GM12878 (cell line): ENCODE measurements at regions not wholly inside any gene's neighbourhood (a gene's known extent, or its start where the extent isn't known, plus 50 kb on each side); places are given as distances from the start of the nearest gene placed in this dataset.

Experiments used
- ATAC-seq: fragments of 200-7000 bp; cut with Tn5 transposase; 3 replicates; pipeline ENCODE4 v1.9.1; 2020; ENCODE audit warnings: mild to moderate bottlenecking, moderate library complexity
- BruUV-seq: library from RNA; stranded (reverse); fragments of 400-500 nt; replicated peaks from 2 replicates; lab custom pipeline; 2021; lab: Mats Ljungman, UMichigan
- CTCF ChIA-PET: fragments of 300-600 bp; sonication (Branson Sonifier 250); formaldehyde crosslinking; extraction: SDS; loops from one replicate; lab custom pipeline; 2021; ENCODE audit warnings: inconsistent platforms; lab: Yijun Ruan, JAX
- POLR2A ChIA-PET: fragments of 350-600 bp; formaldehyde crosslinking; extraction: SDS; loops from one replicate; lab custom pipeline; 2021; ENCODE audit warnings: inconsistent platforms; lab: Charles Lee
- RAD21 ChIA-PET: fragments of 300-600 bp; sonication (Branson Sonifier 250); formaldehyde crosslinking; loops from one replicate; lab custom pipeline; 2023; ENCODE audit warnings: antibody characterized with exemption; ENCODE audit not compliant: unreplicated experiment; lab: Charles Lee
- SMC1A ChIA-PET: fragments of 300-600 bp; sonication (Branson Sonifier 250); formaldehyde crosslinking; loops from one replicate; lab custom pipeline; 2023; ENCODE audit not compliant: unreplicated experiment, uncharacterized antibody; lab: Charles Lee
- DNase-seq: peaks from one replicate; pipeline ENCODE4 v3.0.0-alpha.2; 2011; ENCODE audit warnings: low read depth, low spot score
- FAIRE-seq: peaks from 3 replicates; lab custom pipeline; 2011; peaks lifted over from hg19 to GRCh38; lab: Jason Lieb, UNC
- H2AFZ ChIP-seq: 2 replicates; pipeline ENCODE4 v1.6.0; 2011; ENCODE audit warnings: low read depth, low read length, control low read depth; ENCODE audit not compliant: control insufficient read depth
- H3K27ac ChIP-seq: 2 replicates; pipeline ENCODE4 v1.5.1; 2011; ENCODE audit warnings: control low read depth; ENCODE audit not compliant: control insufficient read depth, insufficient read depth
- H3K27me3 ChIP-seq, 2 experiments: replicated peaks in 1 of 2; 2 replicates each; pipeline versions ENCODE4 v1.6.0 to v1.6.1; 2011; ENCODE audit warnings: low read length in 1 of 2; ENCODE audit not compliant: control insufficient read depth in 2 of 2, insufficient read depth in 2 of 2
- H3K36me3 ChIP-seq, 2 experiments: 2 replicates each; pipeline ENCODE4 v1.5.1; 2011; ENCODE audit warnings: low read length in 1 of 2; ENCODE audit not compliant: control insufficient read depth in 2 of 2, insufficient read depth in 2 of 2
- H3K4me1 ChIP-seq: 2 replicates; pipeline ENCODE4 v1.6.1; 2011; ENCODE audit warnings: mild to moderate bottlenecking, low read length, moderate library complexity, mixed read lengths; ENCODE audit not compliant: control insufficient read depth, insufficient read depth
- H3K4me2 ChIP-seq: 2 replicates; pipeline ENCODE4 v1.6.0; 2011; ENCODE audit warnings: control low read depth; ENCODE audit not compliant: control insufficient read depth, insufficient read depth
- H3K4me3 ChIP-seq: fragments of 200-600 bp; sonication (generic); 2 replicates; pipeline ENCODE4 v1.5.1; 2016
- H3K79me2 ChIP-seq: 2 replicates; pipeline ENCODE4 v1.6.0; 2011; ENCODE audit warnings: low read length; ENCODE audit not compliant: control insufficient read depth, insufficient read depth
- H3K9ac ChIP-seq: 2 replicates; pipeline ENCODE4 v1.8.0; 2011; ENCODE audit warnings: low read length, control low read depth, mixed read lengths; ENCODE audit not compliant: control insufficient read depth, insufficient read depth
- H3K9me3 ChIP-seq: replicated peaks from 3 replicates; pipeline ENCODE4 v1.5.1; 2011; ENCODE audit warnings: mild to moderate bottlenecking, low read length; ENCODE audit not compliant: control insufficient read depth, insufficient read depth
- H4K20me1 ChIP-seq: 2 replicates; pipeline ENCODE4 v1.6.0; 2011; ENCODE audit not compliant: control insufficient read depth, insufficient read depth
- CHD2 ChIP-seq: IDR thresholded peaks from 2 replicates; pipeline ENCODE4 v1.6.1; 2011; ENCODE audit warnings: low read depth, low read length, improper control_type of control experiment, borderline replicate concordance
- EED ChIP-seq: sonication (generic); IDR thresholded peaks from 2 replicates; pipeline ENCODE4 v1.6.1; 2016; ENCODE audit warnings: antibody characterized with exemption, low read depth
- ESRRA ChIP-seq: IDR thresholded peaks from 2 replicates; pipeline ENCODE4 v1.6.1; 2012; ENCODE audit warnings: mild to moderate bottlenecking, low read length, improper control_type of control experiment
- MEF2B ChIP-seq: fragments of 450-650 bp; IDR thresholded peaks from 2 replicates; pipeline ENCODE4 v1.6.1; 2018; ENCODE audit warnings: mild to moderate bottlenecking, moderate library complexity; ENCODE audit not compliant: partially characterized antibody, poor library complexity, severe bottlenecking
- MXI1 ChIP-seq: fragments of 150-350 bp; IDR thresholded peaks from 2 replicates; pipeline ENCODE4 v1.6.1; 2011; ENCODE audit warnings: low read depth, mild to moderate bottlenecking, inconsistent platforms, low read length, improper control_type of control experiment
- PAX5 ChIP-seq: IDR thresholded peaks from 2 replicates; pipeline ENCODE4 v1.6.1; 2011; ENCODE audit warnings: low read depth, low read length, borderline replicate concordance
- RAD21 ChIP-seq: IDR thresholded peaks from 2 replicates; pipeline ENCODE4 v1.6.1; 2011; ENCODE audit warnings: mild to moderate bottlenecking, low read depth, low read length, moderate library complexity; ENCODE audit not compliant: insufficient read depth
- SREBF2 ChIP-seq: IDR thresholded peaks from 2 replicates; pipeline ENCODE4 v1.6.1; 2012; ENCODE audit warnings: mild to moderate bottlenecking, low read length
- SUZ12 ChIP-seq: fragments of 200-600 bp; sonication (generic); IDR thresholded peaks from one replicate; pipeline ENCODE4 v1.6.1; 2018; ENCODE audit warnings: antibody characterized with exemption, mild to moderate bottlenecking; ENCODE audit not compliant: unreplicated experiment
- TCF3 ChIP-seq: IDR thresholded peaks from 2 replicates; pipeline ENCODE4 v1.6.1; 2012; ENCODE audit warnings: low read depth, mild to moderate bottlenecking, low read length, borderline replicate concordance; ENCODE audit not compliant: insufficient read depth
- ZSCAN29 ChIP-seq: fragments of 450-650 bp; IDR thresholded peaks from 2 replicates; pipeline ENCODE4 v1.6.1; 2017; ENCODE audit warnings: mild to moderate bottlenecking, moderate library complexity
- WGBS: methylation state at CpG from one replicate; pipeline ENCODE4 v1.1.6; 2016; ENCODE audit warnings: low lambda C conversion rate; ENCODE audit not compliant: insufficient replicate concordance, insufficient coverage; ENCODE audit errors: missing lambda C conversion rate; 5-methylcytosine and 5-hydroxymethylcytosine counted together
- in situ Hi-C: fragments of 300-500 bp; cut with MboI; formaldehyde crosslinking; loops from 9 replicates; pipeline ENCODE4 v1.14.3; 2018; ENCODE audit warnings: mixed read lengths
- intact Hi-C: fragments of 100-400 bp; cut with micrococcal nuclease; formaldehyde crosslinking; loops from one replicate; pipeline ENCODE4 v1.14.2; 2022; ENCODE audit not compliant: unreplicated experiment
- TF ChIP-seq, protein P1 (sequence below): IDR thresholded peaks from 2 replicates; pipeline ENCODE4 v1.6.1; 2012; ENCODE audit warnings: low read depth, low read length, improper control_type of control experiment
- TF ChIP-seq, protein P2 (sequence below): IDR thresholded peaks from 2 replicates; pipeline ENCODE4 v1.6.1; 2011; ENCODE audit warnings: borderline replicate concordance, low read depth, mild to moderate bottlenecking, moderate library complexity, mixed read lengths, low read length; ENCODE audit not compliant: insufficient read depth; ENCODE audit errors: extremely low read length
- TF ChIP-seq, protein P3 (sequence below): fragments of 450-650 bp; IDR thresholded peaks from 2 replicates; pipeline ENCODE4 v1.6.1; 2017; ENCODE audit warnings: mild to moderate bottlenecking, low read depth, inconsistent platforms; ENCODE audit not compliant: poor library complexity, severe bottlenecking
- TF ChIP-seq, protein P4 (sequence below): IDR thresholded peaks from 2 replicates; pipeline ENCODE4 v1.6.1; 2011; ENCODE audit warnings: borderline replicate concordance, low read depth, mild to moderate bottlenecking, moderate library complexity, low read length; ENCODE audit not compliant: insufficient read depth, poor library complexity, severe bottlenecking

DNA sequence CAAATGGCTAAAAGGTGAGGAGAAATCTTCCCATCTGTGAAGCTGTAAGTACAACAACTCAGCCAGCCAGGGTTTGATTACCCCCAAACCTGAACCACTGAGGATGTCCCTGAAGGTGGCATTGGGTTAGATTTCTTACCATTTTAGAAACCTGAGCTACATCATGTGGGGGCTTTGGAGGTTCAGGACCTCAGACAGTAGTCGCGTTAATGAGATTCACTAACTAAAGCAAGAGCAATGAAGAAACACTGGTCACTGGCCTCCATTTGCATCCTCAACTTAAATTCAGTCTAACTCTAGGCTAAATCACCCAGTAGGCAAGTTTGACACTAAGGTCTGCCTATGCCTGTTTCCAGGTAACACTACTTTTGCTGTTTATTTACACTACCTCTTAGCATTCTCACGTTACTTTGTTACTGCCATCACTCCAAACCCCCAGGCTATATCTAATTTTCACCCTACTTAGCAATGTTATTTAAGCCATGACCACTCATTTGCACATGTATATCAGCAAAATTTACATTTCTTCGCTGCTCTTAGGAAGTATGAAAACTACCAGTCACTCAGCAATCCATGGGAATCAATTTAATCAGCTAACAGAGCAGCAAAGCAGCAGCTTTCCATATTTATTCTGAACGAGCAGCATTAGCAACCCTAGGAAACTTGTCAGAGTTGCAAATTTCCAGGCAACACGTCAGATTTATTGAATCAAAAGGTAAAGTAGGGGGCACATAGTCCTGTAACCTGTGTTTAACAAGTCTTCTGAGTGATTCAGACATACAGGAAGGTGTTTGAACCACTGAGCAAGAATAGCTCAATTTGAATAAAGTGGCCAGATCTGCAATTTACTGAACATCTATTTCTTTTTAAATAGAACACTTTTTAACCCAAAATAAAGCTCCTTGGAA, 788.4 kb upstream of the SORCS1 start:
- ChIA-PET POLR2A (interaction anchor here (0.5 kb wide), 1 partner anchor 11 kb away, joined by 3 read pairs; no protein-coding TSS in a partner anchor), RAD21 (interaction anchor here (0.8 kb wide), 1 partner anchor 20 kb away, joined by 3 read pairs; no protein-coding TSS in a partner anchor), CTCF (interaction anchor here (0.7 to 1.1 kb wide), 2 partner anchors 21 to 252 kb away, joined by 3 read pairs; no protein-coding TSS in a partner anchor), SMC1A (interaction anchor here (0.7 to 1.7 kb wide), 8 partner anchors 27 to 252 kb away, joined by 3 to 4 read pairs (median 3); no protein-coding TSS in a partner anchor)
- 42% methylated on average over 6 of the region's 6 CpGs for WGBS
- intact Hi-C loops = no loop called here
- H2AFZ ChIP-seq = no peak overlapping the region
- H4K20me1 ChIP-seq = no peaks in the 10 kb centered on the region
- no peaks in the 10 kb centered on the region for H3K4me1 ChIP-seq
- BruUV-seq = no TSS peak
- H3K9me3 ChIP-seq = no peaks in the 10 kb centered on the region; the same call in 2 of the 3 replicates
- H3K9ac ChIP-seq = no peak overlapping the region
- DNase-seq = no peak
- ATAC-seq = no peak
- in situ Hi-C loops = no loop called here
- no peaks in the 10 kb centered on the region for H3K27me3 ChIP-seq
- H3K79me2 ChIP-seq = no peaks in the 10 kb centered on the region
- H3K27ac ChIP-seq = no peak overlapping the region
- no peak overlapping the region for H3K4me3 ChIP-seq
- no peak overlapping the region for H3K4me2 ChIP-seq
- no peaks in the 10 kb centered on the region for H3K36me3 ChIP-seq
- FAIRE-seq = no peak
- TF ChIP-seq, protein P1, sequence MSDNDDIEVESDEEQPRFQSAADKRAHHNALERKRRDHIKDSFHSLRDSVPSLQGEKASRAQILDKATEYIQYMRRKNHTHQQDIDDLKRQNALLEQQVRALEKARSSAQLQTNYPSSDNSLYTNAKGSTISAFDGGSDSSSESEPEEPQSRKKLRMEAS = no peak
- no peak for TF ChIP-seq PAX5
- TF ChIP-seq SUZ12 = no peak
- no peak for TF ChIP-seq MEF2B
- TF ChIP-seq TCF3 = no peak
- TF ChIP-seq SREBF2 = no peak
- no peak for TF ChIP-seq EED
- TF ChIP-seq, protein P2, sequence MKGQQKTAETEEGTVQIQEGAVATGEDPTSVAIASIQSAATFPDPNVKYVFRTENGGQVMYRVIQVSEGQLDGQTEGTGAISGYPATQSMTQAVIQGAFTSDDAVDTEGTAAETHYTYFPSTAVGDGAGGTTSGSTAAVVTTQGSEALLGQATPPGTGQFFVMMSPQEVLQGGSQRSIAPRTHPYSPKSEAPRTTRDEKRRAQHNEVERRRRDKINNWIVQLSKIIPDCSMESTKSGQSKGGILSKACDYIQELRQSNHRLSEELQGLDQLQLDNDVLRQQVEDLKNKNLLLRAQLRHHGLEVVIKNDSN = no peak
- TF ChIP-seq, protein P3, sequence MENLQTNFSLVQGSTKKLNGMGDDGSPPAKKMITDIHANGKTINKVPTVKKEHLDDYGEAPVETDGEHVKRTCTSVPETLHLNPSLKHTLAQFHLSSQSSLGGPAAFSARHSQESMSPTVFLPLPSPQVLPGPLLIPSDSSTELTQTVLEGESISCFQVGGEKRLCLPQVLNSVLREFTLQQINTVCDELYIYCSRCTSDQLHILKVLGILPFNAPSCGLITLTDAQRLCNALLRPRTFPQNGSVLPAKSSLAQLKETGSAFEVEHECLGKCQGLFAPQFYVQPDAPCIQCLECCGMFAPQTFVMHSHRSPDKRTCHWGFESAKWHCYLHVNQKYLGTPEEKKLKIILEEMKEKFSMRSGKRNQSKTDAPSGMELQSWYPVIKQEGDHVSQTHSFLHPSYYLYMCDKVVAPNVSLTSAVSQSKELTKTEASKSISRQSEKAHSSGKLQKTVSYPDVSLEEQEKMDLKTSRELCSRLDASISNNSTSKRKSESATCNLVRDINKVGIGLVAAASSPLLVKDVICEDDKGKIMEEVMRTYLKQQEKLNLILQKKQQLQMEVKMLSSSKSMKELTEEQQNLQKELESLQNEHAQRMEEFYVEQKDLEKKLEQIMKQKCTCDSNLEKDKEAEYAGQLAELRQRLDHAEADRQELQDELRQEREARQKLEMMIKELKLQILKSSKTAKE = no peak
- no peak for TF ChIP-seq ESRRA
- TF ChIP-seq CHD2 = no peak
- no peak for TF ChIP-seq ZSCAN29
- TF ChIP-seq RAD21 = no peak
- TF ChIP-seq MXI1 = no peak
- TF ChIP-seq, protein P4, sequence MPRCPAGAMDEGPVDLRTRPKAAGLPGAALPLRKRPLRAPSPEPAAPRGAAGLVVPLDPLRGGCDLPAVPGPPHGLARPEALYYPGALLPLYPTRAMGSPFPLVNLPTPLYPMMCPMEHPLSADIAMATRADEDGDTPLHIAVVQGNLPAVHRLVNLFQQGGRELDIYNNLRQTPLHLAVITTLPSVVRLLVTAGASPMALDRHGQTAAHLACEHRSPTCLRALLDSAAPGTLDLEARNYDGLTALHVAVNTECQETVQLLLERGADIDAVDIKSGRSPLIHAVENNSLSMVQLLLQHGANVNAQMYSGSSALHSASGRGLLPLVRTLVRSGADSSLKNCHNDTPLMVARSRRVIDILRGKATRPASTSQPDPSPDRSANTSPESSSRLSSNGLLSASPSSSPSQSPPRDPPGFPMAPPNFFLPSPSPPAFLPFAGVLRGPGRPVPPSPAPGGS = no peak
